ENCODE measurements at regions not wholly inside any gene's neighbourhood (a gene's known extent, or its start where the extent isn't known, plus 50 kb on each side); places are given as distances from the start of the nearest gene placed in this dataset.
A peak's percentile ranks its signal among the peaks of the same experiment; 100 is the strongest.

GRCh38 chr5:141778206-141778605 lies 96.2 kb upstream of the ARAP3 start:
- no peak for DNase-seq (ENCODE audit: low spot score)

DNA sequence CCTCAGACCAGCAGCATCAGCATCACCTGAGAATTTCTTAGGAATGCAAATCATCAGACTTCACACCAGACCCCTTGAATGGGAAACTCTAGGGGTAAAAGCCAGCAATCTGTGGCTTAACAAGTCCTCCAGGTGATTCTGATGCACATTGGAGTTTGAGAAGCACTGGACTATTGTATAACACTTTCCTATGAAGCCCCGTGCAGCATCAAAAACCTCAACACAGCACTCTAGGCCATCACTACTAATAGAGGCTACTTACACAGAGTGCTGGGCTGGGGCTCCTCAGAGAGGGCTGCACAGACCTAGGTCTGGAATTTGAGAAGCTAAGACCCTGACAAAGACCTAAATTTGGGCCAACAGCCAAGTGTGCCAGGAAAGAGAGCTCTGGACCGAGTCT lies 95.7 kb upstream of the ARAP3 start:
- DNase-seq (ENCODE audit: low spot score): no peak

DNA sequence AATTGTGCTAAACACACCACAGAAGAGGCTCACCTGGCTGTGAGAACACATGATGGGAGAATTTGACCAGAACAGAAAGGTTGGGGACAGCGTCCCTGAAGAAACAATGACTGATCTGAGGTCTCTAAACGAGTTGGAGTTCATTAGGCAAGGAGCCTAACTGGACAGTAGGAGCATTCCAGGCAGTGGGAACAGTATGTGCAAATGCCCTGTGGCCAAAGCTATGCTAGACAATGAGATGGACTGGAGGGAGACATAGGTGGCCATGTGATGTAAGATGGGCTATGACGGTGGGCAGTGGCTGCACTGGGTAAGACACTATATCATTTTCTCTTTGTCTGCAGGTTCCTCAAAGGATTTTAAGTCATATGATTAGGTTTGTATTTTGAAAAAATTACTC lies 95.1 kb upstream of the ARAP3 start:
- DNase-seq (ENCODE audit: low spot score): no peak

DNA sequence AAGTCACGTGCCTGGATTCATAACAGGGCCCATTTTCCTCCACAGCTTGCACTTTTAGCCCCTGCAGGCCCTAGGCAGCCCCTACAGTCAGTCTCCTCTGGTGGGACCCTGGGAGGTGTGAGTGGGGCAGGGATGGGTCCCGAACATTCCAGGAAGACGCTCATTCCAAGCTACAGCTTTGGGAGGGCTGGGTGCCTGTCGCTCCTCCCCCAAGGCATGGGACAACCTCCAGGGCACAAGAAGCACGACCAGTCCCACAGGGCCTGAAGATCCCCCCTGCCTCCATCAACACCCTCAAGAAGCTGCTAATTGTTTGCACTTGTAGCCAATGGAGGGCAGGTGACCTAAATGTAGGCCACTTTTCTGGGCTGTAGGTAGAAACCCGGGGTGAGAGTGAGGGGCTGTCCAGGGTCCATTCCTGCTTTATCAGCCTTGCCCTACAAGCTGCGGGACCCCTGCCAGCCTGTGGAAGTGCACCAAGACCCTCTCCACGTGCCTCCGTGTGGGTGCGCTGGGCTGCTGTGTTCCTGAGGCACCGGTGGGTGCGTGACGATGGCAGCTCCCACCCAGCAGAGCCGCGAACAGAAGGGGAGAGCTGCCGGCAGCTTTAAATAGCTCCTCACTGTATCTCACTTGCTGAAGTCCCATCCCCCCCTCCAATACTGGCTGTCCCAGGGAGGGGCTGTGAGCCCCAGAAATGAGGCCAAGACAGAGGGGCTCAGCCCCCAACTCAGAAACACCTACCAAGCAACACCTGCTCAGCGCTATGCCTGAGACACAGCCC lies 91.9 kb upstream of the ARAP3 start:
- DNase-seq (ENCODE audit: low spot score): no peak

DNA sequence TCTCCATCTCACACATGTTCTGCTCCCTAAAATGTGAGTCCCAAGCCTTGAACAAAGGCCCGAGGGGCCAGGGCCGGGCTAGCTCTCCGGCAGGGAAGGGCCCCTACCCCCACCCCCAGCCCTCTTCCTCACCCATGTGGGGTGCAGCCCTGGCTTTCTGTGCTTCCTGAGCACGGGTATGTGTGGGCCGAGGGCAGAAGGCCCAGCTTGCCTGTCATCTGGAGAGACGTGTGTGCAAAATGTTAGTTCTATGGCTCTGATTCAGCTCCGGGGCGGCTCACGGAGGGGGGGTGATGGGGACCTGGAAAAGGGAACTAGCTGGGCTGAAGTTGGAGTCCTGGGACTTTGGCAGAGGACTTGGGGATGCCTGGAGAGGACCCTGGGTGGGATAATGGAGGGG lies 90.3 kb upstream of the ARAP3 start:
- no peak for DNase-seq (ENCODE audit: low spot score)

GRCh38 chr5:141771562-141771961 lies 89.5 kb upstream of the ARAP3 start:
- no peak for DNase-seq (ENCODE audit: low spot score)

GRCh38 chr5:141771031-141771430 lies 89.0 kb upstream of the ARAP3 start:
- DNase-seq (ENCODE audit: low spot score): no peak

- DNase-seq (ENCODE audit: low spot score): no peak
Observed at GRCh38 chr5:141769671-141770070, 87.6 kb upstream of the ARAP3 start.

DNA sequence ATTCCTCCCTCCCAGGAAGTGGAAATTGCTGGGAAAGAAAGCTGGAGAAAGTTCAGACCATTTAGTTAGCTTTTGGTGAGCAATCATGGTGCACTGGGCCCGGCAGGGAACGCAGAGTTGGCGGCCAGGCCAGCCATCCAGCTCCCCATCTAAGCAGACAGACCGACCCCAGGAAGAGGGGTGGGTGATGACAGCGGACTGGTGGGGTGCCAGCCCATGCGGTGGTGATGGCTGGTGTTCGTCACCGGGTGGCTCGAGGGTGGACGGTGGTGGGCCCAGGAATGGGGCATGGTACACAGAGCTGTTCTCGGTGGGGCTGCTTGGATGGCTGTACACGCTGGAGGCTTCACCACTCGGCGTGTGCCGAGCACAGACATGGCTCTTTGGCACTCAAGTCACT lies 85.6 kb upstream of the ARAP3 start:
- no peak for DNase-seq (ENCODE audit: low spot score)

DNA sequence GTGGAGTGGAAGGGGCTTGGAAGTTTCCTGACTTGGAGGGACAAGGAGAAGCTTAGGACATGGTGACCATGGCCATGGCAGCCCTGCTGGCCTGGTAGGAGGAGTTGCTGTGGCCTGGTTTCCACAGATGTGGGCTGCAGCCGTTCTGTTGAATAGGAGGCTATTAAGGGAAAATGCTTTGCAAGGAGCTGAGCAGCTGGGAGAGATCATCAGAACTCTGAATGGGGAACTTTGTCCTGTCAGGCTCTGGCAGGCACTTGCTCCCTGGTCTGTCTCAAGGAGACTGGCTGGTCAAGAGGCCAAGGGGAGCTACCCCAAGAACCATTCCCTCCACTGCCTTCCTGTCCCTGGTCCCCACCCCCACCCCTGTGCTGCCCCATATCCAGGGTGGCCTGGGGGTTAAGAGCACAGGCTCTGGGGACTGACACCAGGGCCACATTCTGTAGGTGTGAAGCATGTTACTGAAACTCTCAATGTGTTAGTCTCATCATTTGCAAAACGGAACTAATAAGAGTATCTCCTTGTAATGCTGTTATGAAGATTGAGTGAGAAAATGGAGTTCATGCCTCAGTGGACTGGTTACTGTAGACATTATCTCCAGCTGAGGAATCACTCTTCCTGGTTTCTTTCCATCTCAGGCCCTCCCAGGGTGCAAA lies 84.0 kb upstream of the ARAP3 start:
- no peak for DNase-seq (ENCODE audit: low spot score)

GRCh38 chr5:141763541-141763940 lies 81.5 kb upstream of the ARAP3 start:
- no peak for DNase-seq (ENCODE audit: low spot score)

GRCh38 chr5:141762790-141763368 lies 80.8 kb upstream of the ARAP3 start:
- DNase-seq (ENCODE audit: low spot score): no peak

DNA sequence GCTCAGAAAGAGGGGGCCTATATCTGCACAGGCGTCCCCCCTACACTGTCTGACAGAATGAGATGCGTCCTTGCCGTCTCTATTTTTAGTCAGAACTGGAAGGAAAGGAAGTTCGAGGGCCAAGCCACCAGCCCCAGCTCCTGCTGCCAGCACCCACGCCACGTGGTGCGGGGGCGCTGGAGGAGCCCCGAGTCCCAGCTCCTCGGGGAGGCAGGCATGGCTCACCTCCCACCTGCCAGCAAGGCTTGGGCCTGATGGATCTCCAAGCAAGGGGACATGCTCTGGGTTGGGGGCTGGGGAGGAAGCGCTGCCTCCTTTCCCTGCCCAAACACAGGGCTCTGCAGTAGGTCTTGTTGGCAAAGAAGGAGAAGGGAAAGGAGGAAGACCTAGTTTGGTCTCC lies 80.3 kb upstream of the ARAP3 start:
- DNase-seq (ENCODE audit: low spot score): no peak

GRCh38 chr5:141760753-141761152 lies 78.7 kb upstream of the ARAP3 start:
- no peak for DNase-seq (ENCODE audit: low spot score)

DNA sequence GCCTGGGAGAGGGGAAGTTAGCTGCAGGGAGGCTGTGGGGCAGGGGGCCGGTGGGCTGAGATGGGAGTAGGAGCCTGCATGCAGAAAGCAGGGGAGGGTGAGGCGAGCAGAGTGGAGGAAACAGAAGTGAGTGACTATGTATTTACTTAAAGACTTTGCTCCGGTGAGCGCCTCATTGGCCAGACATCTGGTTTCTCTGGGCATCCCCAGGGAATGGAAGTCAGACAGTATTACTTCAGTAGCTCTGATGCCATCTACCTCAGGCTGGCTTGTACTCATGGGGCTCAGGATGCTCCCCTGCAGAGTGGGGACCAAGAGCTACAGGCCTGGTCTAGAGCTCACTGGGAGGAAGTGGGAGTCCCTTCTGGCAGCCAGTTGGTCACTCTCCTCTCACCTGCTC lies 78.2 kb upstream of the ARAP3 start:
- no peak for DNase-seq (ENCODE audit: low spot score)

DNA sequence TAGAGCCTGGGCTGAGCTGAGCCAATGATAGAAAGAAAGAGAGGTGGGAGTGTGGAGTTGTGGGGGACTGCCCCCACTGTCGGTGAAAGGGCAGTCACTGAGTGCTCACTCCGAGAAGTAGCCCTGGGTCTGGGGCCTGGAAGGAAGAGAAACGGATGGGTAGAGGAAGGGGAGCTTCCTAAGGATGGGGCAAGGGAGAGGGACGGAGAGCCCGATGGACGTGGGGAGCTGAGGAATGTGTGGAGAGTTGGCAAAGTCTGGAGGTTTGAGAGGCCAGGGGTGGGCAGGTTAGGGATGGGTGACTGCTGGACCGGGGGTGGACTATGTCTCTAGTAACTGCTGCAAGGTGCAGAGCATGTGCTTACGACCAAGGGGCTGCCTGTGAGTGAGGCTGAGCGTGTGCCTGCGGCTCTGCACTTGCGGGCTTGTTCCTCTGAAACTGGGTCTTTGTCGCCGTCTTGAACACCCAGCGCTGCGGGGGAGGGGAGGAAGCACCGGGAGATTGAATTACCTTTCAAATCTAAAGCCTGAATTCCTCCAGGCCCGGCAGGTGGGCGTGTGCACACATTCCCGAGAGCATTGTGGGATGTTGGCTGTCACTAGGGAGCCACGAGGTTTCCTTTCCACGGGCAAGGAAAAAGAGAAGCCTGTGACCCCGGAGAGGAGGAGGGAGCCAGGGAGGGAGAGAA lies 76.4 kb upstream of the ARAP3 start:
- DNase-seq (ENCODE audit: low spot score): no peak

DNA sequence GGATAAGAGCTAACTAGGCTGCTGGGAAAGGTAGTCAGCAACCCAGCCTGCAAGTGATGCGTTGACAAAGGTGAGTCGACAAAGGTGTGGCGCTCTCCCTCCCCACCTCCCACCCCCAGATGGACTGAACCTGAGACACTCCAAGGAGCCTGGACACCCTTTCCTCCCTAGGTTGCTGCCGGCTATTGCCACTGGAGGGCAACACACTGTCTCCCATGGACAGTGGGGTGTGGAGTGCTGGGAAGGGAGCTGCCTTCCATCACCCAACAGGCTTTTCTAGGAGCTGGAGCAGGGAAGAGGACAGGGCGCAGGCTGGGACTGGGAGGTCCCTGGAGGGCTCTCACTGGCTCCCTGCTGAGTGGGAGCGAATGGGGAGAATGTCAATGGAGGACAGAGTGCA lies 75.4 kb upstream of the ARAP3 start:
- DNase-seq (ENCODE audit: low spot score): peak; percentile 21

- no peak for DNase-seq (ENCODE audit: low spot score)
Observed at GRCh38 chr5:141756196-141756595, 74.2 kb upstream of the ARAP3 start.

GRCh38 chr5:141753971-141754713 lies 72.1 kb upstream of the ARAP3 start:
- DNase-seq (ENCODE audit: low spot score): peak; percentile 38

DNA sequence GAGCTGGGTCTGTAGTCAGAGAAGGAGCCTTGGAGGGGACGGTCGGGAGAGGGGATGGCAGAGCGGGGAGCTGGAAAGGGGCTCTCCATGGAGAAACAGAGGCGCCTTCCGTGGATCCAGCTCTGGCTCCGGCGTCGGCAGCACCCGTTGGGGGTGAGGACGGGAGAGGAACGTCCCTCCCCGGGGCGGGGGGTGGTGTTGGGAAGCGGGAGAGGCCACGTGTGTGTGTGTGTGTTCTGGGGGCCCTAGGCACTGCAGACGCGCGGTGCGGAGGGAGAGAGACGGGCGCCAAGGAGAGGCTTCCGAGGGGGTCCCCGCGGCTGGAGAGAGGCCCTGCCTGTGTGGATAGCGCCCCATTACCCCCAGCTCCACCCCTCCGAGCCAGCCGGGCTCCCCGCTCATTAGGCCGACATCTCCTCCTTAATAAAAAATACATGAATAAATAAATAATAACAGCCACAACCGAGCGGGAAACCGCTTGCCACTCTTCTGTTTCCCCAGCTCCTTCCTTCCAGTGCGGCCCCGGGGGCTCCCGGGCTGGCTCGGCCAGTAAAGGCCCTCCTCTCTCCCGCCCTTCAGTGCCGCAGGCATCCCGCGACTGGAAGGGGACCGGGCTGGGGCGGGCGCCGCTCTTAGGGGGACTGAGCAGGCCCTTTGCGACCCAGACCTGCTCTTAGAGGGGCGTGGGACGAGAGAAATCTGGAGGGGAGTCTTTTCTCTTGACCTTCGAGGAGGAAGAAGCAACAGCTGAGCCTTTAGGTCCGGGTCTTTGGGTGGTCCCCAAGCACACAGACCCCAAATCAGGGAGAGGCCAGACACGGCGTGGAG lies 71.3 kb upstream of the ARAP3 start:
- no peak for DNase-seq (ENCODE audit: low spot score)

Measured in mucosa of gallbladder (tissue), 1 donor.